CD4-positive, alpha-beta T cell (primary cell): ENCODE measurements at regions not wholly inside any gene's neighbourhood (a gene's known extent, or its start where the extent isn't known, plus 50 kb on each side); places are given as distances from the start of the nearest gene placed in this dataset.
"Not testable (repeated sequence)": the region's sequence is repeated elsewhere in the genome, so short reads cannot be mapped to it uniquely, and the experiment has no call there.

Source experiments
- ATAC-seq: fragments of 200-7000 bp; cut with Tn5 transposase; one replicate; pipeline ENCODE4 v1.10.0; 2022; ENCODE audit warnings: mild to moderate bottlenecking; ENCODE audit not compliant: poor library complexity
- CTCF ChIA-PET: fragments of 350-600 bp; sonication (Branson Sonifier 250); formaldehyde crosslinking; loops from one replicate; lab custom pipeline; 2021; ENCODE audit warnings: antibody characterized with exemption, inconsistent platforms; lab: Charles Lee
- POLR2A ChIA-PET: fragments of 350-600 bp; sonication (Branson Sonifier 250); formaldehyde crosslinking; loops from one replicate; lab custom pipeline; 2021; ENCODE audit warnings: antibody characterized with exemption, inconsistent platforms; lab: Charles Lee
- DNase-seq, 14 experiments: peaks; one replicate each; pipeline ENCODE4 v3.0.0-alpha.2; 2013 to 2020; ENCODE audit warnings: mixed read lengths in 2 of 14
- H3K27ac ChIP-seq, 2 donors: one replicate each; pipeline versions ENCODE4 v1.5.1 to v1.7.0; 2013; ENCODE audit warnings: low read length in 2 of 2, low read depth in 1 of 2, mild to moderate bottlenecking in 1 of 2
- H3K27me3 ChIP-seq, 2 experiments: 1 replicate in 1 of 2; 2 replicates in 1 of 2; pipeline versions ENCODE4 v1.6.1 to v1.7.0; 2013; ENCODE audit warnings: low read length in 2 of 2, control low read depth in 1 of 2, mild to moderate bottlenecking in 1 of 2, moderate library complexity in 1 of 2; ENCODE audit not compliant: insufficient read depth in 2 of 2, control insufficient read depth in 1 of 2
- H3K36me3 ChIP-seq: one replicate; pipeline ENCODE4 v1.6.1; 2013; ENCODE audit warnings: low read length, control low read depth; ENCODE audit not compliant: insufficient read depth
- H3K4me1 ChIP-seq: one replicate; pipeline ENCODE4 v1.6.1; 2013; ENCODE audit warnings: low read length, control low read depth; ENCODE audit not compliant: insufficient read depth
- H3K4me3 ChIP-seq: one replicate; pipeline ENCODE4 v1.5.1; 2013; ENCODE audit warnings: mild to moderate bottlenecking, low read length, moderate library complexity
- H3K9me3 ChIP-seq, 2 experiments: 1 replicate in 1 of 2; 2 replicates in 1 of 2; pipeline versions ENCODE4 v1.6.1 to v1.7.0; 2013; ENCODE audit warnings: low read length in 2 of 2, mild to moderate bottlenecking in 2 of 2, control low read depth in 1 of 2, moderate library complexity in 1 of 2; ENCODE audit not compliant: control insufficient read depth in 1 of 2, insufficient read depth in 1 of 2
- H3K27ac Mint-ChIP-seq: one replicate; pipeline ENCODE4 v1.8.0; 2020; ENCODE audit warnings: mixed read lengths
- H3K27me3 Mint-ChIP-seq: one replicate; pipeline ENCODE4 v1.8.0; 2021; ENCODE audit warnings: mixed read lengths
- H3K36me3 Mint-ChIP-seq: one replicate; pipeline ENCODE4 v1.8.0; 2021; ENCODE audit warnings: low read depth, mixed read lengths
- H3K4me1 Mint-ChIP-seq: one replicate; pipeline ENCODE4 v1.8.0; 2021; ENCODE audit warnings: low read depth, mixed read lengths
- H3K4me3 Mint-ChIP-seq: one replicate; pipeline ENCODE4 v1.8.0; 2020; ENCODE audit warnings: mild to moderate bottlenecking, mixed read lengths
- H3K9me3 Mint-ChIP-seq: one replicate; pipeline ENCODE4 v1.8.0; 2020; ENCODE audit warnings: mixed read lengths
- intact Hi-C, 2 experiments: fragments of 100-400 bp; cut with DNase I in 1 of 2; cut with micrococcal nuclease in 1 of 2; formaldehyde crosslinking; loops; one replicate each; pipeline versions ENCODE4 v1.15.1 to v1.9.0; 2023 to 2025; cut with DNase I, micrococcal nuclease
- TF ChIP-seq, protein P1 (sequence below): fragments of 200-600 bp; IDR thresholded peaks from one replicate; pipeline ENCODE4 v1.8.0; 2022; ENCODE audit warnings: antibody characterized with exemption, mild to moderate bottlenecking

DNA sequence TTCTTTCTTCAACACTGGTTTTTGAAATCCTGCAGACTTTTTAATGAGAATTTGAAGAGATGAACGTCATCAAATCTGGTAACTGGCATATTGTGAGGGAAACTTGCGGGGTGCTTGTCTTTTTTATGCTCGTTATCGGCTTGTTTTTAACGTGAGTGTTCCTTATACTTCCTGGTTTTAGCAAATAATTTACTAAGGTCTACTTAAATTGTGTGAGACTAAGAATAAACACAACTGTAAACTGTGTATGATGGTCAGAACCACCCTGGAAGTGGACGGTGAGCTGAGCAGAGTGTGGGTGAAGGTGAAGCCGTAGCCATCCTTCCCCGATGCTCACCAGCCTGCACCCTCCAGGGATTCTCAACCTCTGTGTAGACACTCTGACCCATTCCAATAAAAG, 82.3 kb upstream of the CDC42EP3 start:
- Histone ChIP-seq H3K36me3 (no peaks in the 10 kb centered on the region), H3K4me3 (no peak overlapping the region), H3K4me1 (no peaks in the 10 kb centered on the region), H3K27ac (no peak overlapping the region), H3K9me3 (no peaks in the 10 kb centered on the region), H3K27me3 (no peaks in the 10 kb centered on the region)
- H3K4me1 Mint-ChIP-seq = peaks cover 2% of the 10 kb centered on the region
- intact Hi-C loops = no loop called here
- no peak overlapping the region for H3K27ac Mint-ChIP-seq
- H3K27me3 Mint-ChIP-seq = no peaks in the 10 kb centered on the region
- H3K9me3 Mint-ChIP-seq = no peaks in the 10 kb centered on the region
- H3K4me3 Mint-ChIP-seq = no peak overlapping the region
- no peak for ATAC-seq
- ChIA-PET CTCF (no interaction called here), POLR2A (interaction anchor here (1.0 kb wide), 1 partner anchor 8 kb away, joined by 5 read pairs; no protein-coding TSS in a partner anchor)
- DNase-seq = no peak
- TF ChIP-seq, protein P1, sequence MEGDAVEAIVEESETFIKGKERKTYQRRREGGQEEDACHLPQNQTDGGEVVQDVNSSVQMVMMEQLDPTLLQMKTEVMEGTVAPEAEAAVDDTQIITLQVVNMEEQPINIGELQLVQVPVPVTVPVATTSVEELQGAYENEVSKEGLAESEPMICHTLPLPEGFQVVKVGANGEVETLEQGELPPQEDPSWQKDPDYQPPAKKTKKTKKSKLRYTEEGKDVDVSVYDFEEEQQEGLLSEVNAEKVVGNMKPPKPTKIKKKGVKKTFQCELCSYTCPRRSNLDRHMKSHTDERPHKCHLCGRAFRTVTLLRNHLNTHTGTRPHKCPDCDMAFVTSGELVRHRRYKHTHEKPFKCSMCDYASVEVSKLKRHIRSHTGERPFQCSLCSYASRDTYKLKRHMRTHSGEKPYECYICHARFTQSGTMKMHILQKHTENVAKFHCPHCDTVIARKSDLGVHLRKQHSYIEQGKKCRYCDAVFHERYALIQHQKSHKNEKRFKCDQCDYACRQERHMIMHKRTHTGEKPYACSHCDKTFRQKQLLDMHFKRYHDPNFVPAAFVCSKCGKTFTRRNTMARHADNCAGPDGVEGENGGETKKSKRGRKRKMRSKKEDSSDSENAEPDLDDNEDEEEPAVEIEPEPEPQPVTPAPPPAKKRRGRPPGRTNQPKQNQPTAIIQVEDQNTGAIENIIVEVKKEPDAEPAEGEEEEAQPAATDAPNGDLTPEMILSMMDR = no peak
- no peaks in the 10 kb centered on the region for H3K36me3 Mint-ChIP-seq

DNA sequence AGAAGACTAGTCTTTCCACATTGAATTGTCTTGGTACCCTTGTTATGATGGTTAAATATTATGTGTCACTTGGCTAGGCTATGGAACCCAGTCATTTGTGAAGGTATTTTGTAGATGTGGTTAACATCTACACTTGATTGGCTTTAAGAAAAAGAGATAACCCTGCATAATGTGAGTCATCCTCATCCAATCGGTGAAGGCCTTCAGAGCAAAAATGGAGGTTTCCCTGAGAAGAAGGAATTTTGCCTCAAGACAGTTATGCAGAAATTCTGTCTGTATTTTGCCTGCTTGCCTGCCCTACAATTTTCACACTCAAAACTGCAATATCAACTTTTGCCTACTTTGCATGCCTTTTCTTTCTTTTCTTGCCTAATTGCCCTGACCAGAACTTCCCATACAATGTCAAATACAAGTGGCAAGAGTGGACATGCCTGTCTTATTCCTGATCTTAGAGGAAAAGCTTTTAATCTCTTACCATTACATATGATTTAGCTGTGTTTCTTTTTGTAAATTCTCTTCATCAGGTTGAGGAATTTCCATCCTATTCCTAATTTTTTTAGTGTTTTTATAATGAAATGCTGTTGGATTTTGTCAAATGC, 84.6 kb upstream of the CDC42EP3 start:
- H3K36me3 Mint-ChIP-seq, ATAC-seq, POLR2A ChIA-PET, DNase-seq, H3K4me3 Mint-ChIP-seq, H3K27me3 ChIP-seq, H3K4me1 ChIP-seq, H3K27ac ChIP-seq, H3K9me3 ChIP-seq, H3K4me3 ChIP-seq, H3K9me3 Mint-ChIP-seq, H3K27ac Mint-ChIP-seq, H3K4me1 Mint-ChIP-seq, H3K27me3 Mint-ChIP-seq, intact Hi-C loops, H3K36me3 ChIP-seq: not testable (repeated sequence)
- CTCF ChIA-PET = interaction anchor here (1.5 kb wide), 1 partner anchor 9 kb away, joined by 4 read pairs; no protein-coding TSS in a partner anchor

GRCh38 chr2:37757456-37757855, 86.0 kb upstream of the CDC42EP3 start:
- POLR2A ChIA-PET, H3K4me1 Mint-ChIP-seq, ATAC-seq, H3K4me3 Mint-ChIP-seq, H3K9me3 ChIP-seq, DNase-seq, H3K4me1 ChIP-seq, H3K27ac ChIP-seq, intact Hi-C loops, H3K36me3 Mint-ChIP-seq, H3K4me3 ChIP-seq, H3K36me3 ChIP-seq, H3K27ac Mint-ChIP-seq, CTCF ChIA-PET, H3K27me3 Mint-ChIP-seq, H3K27me3 ChIP-seq, H3K9me3 Mint-ChIP-seq: not testable (repeated sequence)

DNA sequence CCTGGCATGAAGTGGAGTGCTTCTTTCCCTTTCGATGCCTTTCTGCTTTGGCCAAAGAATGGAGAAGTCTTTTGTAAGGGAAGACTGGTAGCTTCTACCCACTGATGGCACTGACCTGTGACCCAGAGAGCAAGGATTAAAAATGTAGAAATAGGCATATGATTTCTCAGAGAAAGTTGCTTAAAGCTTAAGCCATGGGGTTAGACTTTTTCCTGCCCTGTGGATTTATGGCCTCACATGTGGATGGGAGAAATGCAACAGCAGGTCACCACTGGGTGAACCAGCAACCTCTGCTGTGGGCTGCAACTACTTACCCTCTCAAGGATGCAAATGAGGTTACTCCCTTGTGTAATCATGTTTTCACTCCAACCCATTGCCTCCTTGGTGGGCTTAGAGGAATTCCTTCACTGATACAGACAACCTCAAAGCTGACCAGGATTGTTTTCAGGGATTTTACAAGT, 86.7 kb upstream of the CDC42EP3 start:
- H3K27me3 Mint-ChIP-seq, H3K9me3 ChIP-seq, H3K4me3 Mint-ChIP-seq, H3K36me3 ChIP-seq, H3K27ac ChIP-seq, H3K27me3 ChIP-seq, H3K9me3 Mint-ChIP-seq, H3K36me3 Mint-ChIP-seq, POLR2A ChIA-PET, H3K27ac Mint-ChIP-seq, H3K4me3 ChIP-seq, DNase-seq, ATAC-seq, H3K4me1 Mint-ChIP-seq, CTCF ChIA-PET, intact Hi-C loops, H3K4me1 ChIP-seq: not testable (repeated sequence)

DNA sequence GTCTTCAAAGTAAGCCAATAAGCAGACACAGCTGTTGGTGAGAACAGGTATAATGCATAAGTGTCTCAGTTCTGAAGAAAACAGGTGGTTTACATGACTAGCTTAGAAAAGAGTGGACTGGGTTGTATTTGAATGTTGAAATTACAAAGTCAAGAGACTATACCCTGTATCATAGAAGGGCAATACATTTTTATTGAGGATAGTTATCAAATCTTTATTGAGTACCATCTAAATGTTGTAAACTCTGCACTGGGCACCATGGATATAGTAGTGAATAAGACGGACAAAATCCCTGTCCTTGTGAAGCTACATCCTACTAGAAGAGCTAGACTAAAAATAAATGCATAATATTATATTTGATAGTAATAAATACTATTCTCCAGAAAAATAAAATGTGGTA, 88.5 kb upstream of the CDC42EP3 start:
- H3K27me3 ChIP-seq, intact Hi-C loops, H3K36me3 ChIP-seq, H3K27ac Mint-ChIP-seq, H3K4me1 Mint-ChIP-seq, H3K4me3 ChIP-seq, DNase-seq, H3K36me3 Mint-ChIP-seq, H3K9me3 ChIP-seq, H3K27ac ChIP-seq, H3K4me3 Mint-ChIP-seq, POLR2A ChIA-PET, H3K9me3 Mint-ChIP-seq, ATAC-seq, CTCF ChIA-PET, H3K4me1 ChIP-seq, H3K27me3 Mint-ChIP-seq: not testable (repeated sequence)
